Myocyte (in vitro differentiated cells): ENCODE measurements at regions not wholly inside any gene's neighbourhood (a gene's known extent, or its start where the extent isn't known, plus 50 kb on each side); places are given as distances from the start of the nearest gene placed in this dataset.

Source experiments
- DNase-seq: peaks from one replicate; pipeline ENCODE4 v3.0.0-alpha.2; 2012; ENCODE audit warnings: low read depth

DNA sequence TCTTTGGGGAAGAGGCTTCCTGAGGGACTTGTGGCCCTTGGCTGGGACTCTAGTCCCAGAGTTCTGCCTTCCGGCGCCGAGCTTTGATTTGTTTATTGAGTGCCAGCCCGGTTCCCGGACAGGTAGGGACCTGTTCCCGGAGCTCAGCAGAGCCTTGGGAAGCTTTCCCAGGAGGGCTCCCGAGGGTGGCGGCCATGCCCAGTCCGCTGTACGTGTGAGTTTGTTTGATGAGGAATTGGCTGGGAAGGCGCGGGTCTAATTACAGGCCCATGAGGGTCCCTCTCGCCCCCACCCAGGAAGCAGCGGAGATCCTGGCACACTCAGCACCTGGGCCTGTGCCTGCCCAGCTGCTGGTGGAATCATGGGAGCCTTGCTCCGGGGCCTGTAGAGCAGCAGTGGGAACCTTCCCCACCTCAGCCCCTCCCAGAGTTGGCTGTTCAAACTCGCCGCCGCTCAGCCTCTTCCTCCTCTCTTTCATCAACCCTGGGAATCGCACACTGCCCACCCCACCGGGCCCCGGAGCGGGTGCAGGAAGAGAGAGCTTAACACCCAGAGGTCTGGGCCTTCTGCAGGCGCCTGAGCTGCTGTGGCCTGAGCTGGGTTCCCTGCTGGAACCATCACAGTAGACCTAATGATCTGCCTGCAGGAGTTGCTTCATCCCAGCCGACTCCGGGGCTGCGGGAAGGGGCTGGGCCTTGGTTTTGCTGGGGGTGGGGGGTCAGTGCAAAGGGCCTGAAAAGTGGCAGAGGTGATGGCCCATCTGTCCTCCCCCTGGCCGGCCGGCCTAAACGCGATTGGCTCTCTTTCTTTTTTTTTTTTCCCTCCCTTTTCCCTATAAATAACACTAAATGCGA is 313.7 kb downstream of the SEC14L1 start:
- no peak for DNase-seq

GRCh38 chr17:77455111-77455890 is 314.5 kb downstream of the SEC14L1 start:
- no peak for DNase-seq

- no peak for DNase-seq
These were observed 315.1 kb downstream of the SEC14L1 start for GRCh38 chr17:77455891-77456260.

DNA sequence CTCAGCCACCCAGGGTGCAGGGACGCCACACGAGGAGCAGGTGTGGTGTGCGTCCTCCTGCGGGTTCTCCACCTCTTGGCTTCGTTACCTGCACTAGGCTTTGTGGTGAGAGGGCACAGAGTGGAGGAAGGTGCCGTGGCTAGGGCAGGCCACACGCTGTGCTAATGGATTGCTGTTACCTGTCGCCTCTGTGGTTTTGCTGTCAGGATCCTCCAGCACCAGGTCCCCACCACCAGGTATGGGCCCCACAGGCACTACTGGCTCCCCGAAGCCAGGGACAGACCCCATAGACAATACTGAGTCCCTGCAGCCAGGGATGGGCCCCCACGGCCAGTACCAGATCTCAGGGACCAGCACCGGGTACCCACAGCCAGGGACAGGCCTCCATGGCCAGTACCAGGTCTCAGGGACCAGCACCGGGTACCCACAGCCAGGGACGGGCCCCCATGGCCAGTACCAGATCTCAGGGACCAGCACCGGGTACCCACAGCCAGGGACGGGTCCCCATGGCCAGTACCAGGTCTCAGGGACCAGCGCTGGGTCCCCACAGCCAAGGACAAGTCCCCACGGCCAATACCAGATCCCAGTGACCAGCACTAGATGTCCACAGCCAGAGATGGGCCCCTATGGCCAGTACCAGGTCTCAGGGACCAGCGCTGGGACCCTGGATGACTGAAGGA is 315.6 kb downstream of the SEC14L1 start:
- no peak for DNase-seq

DNA sequence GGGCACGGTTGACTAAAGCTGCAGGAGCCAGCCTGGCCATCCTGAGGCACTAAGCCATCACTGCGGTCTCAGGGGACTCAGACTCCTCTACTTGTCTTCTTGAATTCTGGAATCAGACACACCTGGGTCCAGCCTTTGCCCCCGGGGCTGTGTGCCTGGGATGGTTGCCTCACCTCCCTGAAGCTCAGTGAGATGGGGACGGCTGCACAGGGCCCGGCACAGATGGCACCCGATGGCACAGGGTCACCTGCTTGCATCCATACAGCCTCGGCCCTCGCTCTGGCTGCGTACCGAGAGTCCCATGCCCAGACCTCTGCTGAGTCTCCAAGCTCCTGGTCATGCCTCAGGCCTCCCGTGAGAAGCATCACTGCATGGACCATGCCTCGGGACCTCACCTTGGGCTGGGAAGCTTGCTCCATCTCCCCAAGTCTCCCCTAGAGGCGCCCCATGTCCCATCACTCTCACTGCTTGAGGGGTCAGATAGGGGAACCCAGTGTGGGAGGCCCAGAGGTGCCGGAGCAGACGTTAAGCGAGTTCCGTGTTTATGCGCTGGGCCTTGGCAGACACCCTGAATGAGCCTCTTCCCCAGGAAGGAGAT is 316.3 kb downstream of the SEC14L1 start:
- DNase-seq, result no peak

GRCh38 chr17:77457572-77458201 is 316.9 kb downstream of the SEC14L1 start:
- DNase-seq, result no peak

DNA sequence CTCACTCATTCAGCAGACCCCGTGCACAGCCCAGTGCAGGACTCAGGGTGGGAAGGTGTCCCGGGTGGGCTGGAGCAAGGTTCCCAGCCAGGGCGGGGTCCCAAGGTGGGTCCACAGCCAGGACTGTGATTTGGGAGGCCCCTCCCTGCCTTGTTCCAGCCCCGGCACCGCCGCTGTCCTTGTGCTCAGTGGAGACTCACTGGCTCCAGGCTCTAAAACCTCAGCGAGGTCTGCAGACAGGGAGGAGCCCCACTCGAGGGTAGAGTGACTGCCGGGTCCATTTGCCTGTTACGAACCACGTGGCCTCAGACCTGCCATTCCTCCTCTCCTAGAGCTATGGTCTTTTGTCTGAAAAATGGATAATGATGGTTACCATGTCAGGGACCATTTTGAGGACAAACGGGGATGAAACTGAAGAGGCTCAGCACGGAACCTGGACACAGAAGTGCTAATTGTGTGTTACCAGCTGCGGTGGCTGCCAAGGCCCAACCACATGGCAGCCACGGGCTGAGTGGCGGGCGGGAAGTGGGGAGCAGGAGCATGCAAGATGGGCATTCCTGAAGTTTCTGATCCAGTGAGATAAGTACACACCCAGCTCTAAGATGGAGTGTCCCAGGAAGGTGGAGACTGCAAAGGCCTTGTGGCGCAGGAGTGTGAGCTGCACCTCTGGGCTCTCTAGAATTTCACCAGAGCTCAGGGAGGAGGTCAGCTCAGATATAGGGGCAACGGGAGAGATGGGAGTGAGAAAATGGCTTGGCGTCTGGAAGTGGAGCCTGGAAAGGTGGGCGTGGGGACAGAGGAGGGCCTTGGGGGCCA is 317.6 kb downstream of the SEC14L1 start:
- DNase-seq, result peak; percentile 50

DNA sequence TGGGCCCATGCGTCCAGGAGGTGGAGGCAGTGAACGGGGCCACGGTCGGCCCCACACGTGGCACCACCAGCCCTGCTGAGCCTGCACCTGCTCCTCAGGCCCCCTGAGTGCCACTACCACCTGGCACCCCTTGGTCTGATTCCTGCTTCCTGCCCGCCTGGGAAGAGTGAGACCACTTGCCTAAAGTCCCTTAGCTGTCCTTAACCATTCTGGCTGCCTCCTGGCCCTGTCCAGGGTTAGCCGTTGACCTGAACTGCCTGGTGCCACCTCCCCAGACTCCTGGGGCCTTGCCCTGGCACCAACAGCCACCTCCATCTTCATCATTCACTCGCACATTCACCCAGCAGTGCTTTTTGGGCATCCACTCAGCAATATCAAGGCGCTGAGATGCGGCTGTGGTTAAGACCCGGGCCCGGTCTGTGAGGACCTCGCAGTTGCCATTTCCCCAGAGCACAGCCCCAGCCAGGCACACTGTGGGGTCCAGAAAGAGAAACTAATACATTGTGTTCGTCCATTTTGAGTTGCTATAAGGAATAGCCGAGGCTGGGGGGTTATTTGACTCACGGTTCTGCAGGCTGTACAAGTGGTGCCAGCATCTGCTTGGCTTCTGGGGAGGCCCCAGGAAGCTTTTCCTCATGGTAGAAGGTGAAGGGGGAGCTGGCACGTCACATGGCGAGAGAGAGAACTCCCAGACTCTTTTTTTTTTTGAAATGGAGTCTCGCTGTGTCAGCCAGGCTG is 318.4 kb downstream of the SEC14L1 start:
- DNase-seq, result no peak

DNA sequence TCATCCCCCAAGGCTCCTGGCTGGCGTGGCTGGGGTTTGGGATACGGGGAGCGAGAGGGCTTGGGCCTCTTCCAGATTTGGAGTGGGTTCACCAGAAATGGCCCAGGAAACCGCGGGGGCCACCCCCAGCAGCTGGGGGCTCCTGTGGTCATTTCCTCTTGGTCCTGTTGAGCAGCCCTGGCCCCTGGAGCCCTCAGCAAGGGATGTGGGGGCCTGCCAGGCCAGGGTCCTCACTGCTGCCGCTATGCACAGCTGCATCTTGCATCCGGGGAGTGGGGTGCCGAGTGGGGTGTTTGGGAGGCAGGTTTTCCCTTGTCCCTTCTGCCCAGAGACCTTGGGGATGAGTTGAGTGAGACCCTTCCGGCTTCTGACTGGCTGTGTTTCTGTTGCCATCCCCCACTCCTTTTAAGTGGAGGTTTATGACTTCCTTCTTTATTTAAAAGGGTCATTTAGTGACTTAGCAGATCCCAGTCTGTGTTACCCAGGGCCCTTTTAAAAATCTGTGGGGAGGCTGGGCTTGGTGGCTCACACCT is 319.8 kb downstream of the SEC14L1 start:
- DNase-seq, result no peak

DNA sequence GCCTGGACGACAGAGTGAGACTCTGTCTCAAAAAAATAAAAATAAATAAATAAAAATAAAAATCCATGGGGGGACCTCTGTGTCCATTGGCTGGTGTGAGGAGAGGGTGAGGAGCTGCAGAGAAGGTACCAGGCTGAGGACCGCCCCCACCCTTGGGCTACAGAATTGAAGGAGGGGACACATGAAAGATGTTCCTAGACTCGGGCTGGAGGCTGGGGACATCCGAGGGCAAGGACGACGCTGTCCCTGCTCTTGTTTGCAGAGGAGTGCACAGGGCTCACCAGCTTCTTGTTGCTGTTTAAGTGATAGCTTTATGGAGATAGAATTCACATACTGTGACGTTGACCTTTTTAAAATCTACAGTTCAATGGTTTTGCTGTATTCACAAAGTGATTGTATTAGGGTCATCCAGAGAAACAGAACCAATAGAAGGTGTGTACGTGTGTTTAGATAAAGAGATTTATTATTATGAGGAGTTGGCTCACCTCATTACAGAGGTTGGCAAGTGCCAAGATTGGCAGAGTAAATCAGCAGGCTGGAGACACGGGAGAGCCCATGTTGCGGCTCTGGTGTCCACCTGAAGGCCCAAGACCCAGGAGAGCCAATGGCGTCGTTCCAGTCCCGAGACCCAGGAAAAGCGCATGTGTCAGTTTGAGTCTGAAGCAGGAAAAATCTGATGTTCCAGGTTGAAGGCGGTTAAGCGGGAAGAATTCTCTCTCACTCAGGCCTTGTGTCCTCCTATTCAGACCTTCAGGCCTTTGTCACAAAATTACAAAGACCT is 320.7 kb downstream of the SEC14L1 start:
- no peak for DNase-seq

- DNase-seq, result no peak
These were observed 321.3 kb downstream of the SEC14L1 start for GRCh38 chr17:77462090-77462489.

DNA sequence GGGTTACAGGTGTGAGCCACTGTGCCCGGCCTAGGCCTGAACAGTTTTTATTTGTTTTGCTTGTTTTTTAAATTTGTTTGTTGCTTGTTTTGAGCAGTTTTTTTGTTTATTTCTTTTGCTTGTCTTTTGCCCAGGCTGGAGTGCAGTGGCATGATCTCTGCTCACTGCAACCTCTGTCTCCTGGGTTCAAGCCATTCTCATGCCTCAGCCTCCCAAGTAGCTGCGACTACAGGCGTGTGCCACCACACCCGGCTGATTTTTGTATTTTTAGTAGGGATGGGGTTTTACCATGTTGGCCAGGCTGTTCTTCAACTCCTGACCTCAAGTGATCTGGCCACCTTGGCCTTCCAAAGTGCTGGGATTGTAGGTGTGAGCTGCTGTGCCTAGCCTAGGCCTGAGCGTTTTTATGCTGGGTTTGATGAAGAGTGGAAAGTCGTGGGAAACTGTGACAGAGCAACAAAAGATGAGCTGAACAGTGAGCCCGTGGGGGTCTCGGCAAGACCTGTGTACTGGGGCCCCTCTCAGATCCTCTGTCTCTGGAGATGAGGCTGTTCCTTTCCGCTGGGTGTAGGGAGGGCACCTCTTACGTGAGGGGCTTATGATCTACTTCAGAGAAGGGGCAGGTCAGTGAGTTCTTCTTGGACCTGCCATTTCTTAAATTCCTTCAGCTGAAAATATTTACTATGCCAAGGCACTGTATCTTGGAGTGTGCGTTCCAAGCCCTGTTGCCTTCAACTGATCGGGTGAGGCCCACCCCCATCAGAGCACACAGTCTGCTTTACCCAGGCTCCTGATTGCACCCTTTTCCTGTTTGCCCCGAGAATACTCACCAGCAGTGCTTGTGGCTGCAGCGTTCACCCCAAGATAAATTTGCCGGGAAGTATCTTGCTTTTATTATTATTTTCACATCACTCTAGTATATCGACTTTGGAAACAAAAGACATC is 322.1 kb downstream of the SEC14L1 start:
- DNase-seq, result no peak

GRCh38 chr17:77464988-77465357 is 324.2 kb downstream of the SEC14L1 start:
- DNase-seq, result no peak

DNA sequence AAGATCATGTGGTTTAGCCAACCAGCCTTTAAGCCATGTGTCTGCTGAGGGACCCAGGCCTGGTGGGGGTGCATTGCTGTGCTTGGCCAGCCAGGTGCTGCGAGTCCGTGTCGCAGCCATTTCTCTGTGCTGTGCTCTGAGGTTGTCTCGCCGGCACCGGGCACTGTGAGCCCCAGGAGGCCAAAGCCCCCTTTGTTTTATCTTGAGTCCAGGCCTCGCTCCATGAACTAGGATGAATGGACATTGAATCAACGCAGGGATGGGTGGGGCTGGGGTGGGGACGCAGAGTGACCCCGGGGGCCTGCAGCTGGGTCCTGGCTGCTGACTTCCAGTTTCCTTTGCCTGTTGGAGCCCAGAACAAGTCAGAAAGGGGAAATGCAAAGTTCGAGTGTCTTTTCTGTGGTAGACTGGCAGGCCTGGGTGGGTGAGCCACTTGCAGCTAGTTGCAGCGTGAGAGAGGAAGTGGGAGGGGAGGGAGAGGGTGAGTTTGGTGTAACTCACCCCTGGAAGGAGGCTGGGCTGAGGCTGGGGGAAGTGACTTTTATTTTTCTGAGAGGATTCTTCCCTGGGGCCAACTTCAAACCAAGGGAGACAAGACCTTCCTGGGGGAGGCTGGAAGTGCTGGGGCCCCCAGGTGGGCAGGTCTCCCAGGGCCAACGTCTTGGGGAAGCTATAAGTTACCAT is 324.7 kb downstream of the SEC14L1 start:
- DNase-seq, result peak; percentile 30

DNA sequence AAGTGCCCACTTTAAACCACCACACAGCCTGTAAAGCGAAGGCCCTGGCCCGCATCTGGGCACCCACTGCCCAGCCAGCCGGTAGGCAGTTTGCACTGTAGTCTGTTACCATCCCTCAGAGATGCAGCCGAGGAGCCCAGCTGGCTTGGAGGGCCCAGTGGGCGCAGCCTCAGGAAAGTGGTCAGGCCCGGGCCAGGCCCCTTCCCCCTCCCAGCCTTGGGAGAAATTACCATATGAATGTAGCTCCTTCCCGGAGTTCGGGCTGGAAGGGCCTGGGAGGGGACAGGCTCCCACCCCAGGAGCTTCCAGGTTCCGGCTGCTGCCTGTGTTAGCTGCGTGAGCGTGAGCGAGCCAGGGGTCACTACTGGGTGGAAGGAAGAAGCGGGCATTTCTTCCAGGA is 325.4 kb downstream of the SEC14L1 start:
- DNase-seq, result no peak

- no peak for DNase-seq
These were observed 325.9 kb downstream of the SEC14L1 start for GRCh38 chr17:77466596-77467223.
